Globus pallidus (tissue), 1 donor: ENCODE measurements at regions not wholly inside any gene's neighbourhood (a gene's known extent, or its start where the extent isn't known, plus 50 kb on each side); places are given as distances from the start of the nearest gene placed in this dataset.

Experiments
- DNase-seq: peaks from one replicate; pipeline ENCODE4 v3.0.0-alpha.2; 2015; ENCODE audit warnings: low spot score

DNA sequence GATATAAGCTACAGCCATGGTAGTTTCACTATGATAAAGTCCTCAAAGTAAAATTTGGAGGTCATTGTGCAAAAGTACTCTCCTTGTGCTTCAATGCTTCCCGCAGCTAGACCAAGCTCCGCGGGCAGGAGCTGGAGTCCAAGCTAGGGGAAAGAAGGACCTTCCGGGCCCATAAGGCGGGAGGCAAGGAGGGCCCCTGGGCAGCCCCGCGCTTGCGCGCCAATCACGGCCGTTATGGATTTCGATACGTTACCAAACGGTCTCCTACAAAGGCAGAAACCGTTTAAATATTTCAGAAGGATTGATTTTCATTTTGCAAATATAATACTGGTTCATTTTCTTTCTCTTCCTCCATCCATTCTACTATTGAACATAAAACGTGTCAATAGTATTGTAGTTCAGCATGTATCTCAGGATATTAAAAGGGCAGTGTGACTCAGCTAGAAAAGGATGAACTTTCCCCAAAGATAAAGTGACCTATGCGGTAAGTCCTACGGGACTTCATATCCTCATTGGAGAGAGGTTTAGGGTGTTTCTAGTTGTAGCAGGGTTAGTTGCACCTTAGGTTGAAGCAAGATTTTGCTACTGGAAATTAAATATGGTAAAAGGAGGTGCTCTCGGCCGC, 128.0 kb downstream of the KIF20B start:
- no peak for DNase-seq

DNA sequence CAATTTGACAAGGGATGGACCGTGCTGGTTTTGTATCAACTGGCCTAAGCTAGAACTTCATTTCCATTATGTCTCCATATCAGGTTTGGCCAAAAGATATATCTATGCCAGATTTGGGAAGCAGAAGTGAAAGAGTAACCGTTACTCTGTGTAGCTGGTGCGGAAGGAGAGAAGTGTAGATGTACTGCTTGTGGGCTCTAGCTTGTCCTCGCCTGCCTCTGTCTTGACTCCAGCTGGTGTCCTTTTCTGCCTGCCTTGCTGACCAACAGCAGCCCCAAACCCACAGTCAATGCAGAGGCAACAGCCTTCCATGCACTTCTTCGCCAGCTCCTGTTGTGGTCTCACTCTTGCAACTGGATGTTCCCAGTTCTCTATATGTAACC, 128.5 kb downstream of the KIF20B start:
- peak; percentile 34 for DNase-seq

DNA sequence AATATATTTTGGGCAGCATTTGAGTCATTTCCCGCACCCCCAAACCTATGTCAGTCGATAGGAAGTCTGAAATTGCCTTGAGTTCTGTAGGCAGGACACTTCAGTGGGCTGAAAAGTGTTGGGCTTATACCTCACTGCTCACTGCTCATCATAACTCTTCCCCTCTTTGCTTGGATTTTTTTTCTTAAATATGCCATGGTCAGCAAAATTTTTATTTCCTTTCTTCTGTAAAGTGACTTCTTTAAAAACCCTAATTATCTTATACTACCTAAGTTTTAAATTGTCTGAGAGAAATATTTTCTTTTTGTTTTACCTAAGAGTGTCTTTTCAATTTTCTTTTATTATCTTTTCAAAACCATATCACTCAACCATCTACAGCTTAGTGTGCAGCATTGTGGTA, 129.2 kb downstream of the KIF20B start:
- DNase-seq: no peak

DNA sequence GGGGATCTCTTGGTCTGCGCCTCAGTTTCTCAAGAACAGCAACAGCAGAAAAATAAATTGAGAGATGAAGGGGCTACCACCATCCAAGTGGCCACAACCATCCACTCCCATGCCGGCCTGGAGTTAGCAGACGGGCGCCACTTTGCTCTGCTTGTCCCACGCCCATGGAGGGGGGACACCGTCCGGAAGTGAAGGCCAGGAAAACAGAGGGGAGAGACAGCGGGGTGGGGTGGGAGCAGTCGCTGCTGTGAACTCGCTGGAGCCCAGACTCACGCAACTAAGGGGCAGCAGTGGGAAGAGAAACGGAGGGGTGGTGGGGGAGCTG, 135.4 kb downstream of the KIF20B start:
- no peak for DNase-seq

DNA sequence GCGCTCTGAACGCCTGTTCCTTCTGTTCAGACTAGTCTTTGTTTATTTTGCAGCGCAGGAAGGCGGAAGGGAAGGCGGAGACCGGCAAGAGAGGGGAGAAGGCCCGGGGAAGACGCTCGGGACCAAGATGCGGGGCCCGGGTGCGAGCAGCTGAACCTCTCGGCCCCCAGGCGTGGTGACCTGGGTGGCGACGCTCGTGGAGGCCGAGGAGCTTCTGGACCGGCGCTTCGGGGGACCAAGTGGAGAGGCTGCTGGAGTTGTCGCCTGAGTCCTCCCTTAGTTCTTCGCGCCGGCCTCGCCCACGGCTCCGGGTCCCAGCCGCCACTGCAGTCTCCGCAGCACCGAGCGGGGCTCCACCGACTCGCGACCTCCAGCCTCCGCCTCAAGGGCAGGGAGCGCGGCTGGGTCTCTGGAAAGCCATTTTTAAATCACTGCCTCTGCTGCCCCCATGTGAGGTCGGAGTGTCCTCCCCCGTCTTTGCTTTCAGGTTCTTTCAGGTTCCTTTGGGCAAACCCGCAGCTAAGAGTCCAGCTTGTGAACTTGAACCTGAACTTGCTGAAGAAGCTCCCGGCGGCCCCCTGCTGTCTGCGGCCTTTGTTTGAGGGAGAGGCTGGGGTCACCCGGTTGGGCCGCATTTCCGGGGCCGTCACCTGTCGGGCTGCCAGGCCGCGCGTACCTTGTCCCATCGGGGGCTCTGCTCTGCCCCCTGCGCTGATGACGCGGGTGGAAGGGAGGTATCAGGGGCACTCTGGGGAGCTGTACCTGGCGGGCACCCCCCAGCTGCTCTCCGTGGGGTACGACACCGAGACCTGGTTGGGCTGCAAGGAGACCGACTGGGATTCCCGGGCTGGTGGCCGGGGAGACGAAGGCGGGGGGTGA, 136.0 kb downstream of the KIF20B start:
- peak; percentile 23 for DNase-seq

DNA sequence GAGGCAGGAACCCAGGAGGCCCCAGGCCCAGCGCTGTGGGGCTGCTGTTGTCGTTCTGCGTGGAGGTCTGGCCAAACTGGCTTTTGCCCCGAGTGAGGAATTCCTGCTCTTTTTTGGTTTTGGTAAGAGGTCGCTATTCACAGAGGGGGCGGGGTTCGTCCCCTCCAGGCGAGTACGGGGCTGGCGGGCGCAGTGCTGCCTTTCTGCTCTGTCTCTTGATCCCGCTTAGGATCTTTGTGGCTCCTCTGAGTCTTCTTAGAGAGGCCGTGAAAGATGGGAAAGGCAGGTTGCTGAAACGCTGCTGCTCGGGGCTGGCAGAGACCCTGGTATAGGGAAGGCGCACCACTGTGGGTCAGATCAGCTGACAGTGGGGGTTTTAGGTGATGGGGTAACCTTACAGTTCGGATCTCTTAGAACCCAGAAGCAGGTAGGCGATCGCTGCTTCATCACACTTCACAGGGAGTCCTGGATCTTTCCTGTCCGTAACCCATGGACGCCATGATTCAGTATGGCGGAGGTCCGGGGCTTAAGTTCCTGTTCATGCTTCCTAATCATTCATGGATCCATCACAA, 136.7 kb downstream of the KIF20B start:
- DNase-seq: no peak

DNA sequence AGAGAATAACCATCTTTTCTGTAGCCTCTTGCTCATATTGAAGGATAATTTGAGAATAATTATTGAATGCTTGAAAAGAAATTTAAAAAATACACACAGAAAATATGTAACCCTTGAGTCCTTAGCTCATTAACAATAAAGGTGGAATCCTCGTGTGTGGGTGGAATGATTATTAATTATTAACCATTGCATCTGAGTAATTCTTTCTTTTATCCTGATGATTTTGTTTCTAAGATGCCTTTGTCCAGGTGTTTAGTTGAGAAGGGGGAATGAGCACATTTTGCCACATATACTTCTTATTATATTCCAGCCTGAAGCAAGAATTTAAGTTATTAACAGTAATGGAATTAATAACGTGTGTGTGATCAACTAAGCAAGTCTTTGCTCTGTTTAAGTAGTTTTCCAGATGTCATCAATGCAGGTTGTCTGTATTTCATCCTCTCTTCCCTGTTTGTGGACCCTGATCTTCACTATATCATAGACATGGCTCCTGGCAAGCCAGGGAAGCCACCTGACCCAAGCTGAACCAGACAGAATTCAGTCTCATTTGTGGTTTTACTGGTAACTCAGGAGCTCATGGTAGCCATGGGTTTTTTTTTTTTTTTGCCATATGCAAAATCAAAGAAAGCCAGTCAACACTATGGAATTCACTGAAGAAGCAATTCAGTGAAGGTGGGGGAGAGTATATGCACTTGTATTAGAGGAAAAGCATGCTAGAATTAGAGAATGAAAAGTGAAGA, 144.3 kb downstream of the KIF20B start:
- DNase-seq: no peak

DNA sequence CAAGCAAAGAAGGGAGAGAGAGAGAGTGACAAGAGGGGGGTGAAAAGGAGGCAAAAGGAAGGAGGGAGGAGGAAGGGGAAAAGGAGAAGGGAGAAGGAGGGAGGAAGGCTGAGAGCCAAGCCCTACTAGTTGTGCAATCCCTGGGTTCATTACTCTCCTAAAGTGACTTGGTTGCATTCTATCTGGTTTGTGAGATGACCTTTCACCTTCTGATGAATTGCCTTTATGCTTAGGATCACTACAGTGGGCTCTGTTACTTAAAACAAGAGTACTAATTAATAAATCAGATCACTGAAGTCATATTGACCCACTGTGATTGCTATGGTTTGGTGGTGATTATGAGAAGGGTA, 144.9 kb downstream of the KIF20B start:
- DNase-seq: no peak

DNA sequence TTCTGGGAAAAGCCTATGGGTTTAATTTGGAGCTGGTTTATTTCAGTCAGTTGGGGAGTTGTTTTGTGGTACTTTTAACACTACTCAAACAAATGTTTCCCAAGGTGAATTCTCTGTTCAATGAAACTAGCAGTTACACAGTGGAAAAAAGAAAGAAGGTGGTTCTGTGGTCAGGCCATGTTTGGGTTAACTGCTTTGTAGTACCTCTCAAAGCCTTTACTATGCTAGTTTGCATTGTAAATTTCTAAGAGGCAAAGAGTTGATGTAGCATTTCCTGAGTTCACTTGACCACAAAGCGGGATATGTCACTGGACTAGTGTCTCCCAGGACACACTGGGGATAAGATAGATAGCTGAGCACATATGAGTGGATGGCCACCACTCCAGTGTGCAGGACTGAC, 145.4 kb downstream of the KIF20B start:
- DNase-seq: no peak

DNA sequence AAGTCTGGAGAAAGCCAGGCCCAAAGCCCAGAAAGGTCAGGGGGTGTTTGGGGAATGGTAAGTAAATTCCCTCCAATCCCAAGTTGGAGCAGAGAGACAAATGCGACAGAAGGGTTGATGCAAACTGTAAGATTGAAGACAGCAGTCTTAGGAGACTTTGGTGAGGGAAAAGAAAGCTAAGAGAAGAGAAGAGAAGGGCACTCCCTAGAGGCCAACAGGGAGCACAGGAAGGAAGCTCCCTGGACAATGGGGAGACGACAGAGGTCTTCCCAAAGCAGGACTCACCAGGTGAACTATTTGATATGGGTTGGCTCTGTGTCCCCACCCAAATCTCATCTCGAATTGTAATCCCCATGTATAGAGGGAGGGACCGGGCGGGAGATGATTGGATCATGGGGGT, 151.5 kb downstream of the KIF20B start:
- no peak for DNase-seq

DNA sequence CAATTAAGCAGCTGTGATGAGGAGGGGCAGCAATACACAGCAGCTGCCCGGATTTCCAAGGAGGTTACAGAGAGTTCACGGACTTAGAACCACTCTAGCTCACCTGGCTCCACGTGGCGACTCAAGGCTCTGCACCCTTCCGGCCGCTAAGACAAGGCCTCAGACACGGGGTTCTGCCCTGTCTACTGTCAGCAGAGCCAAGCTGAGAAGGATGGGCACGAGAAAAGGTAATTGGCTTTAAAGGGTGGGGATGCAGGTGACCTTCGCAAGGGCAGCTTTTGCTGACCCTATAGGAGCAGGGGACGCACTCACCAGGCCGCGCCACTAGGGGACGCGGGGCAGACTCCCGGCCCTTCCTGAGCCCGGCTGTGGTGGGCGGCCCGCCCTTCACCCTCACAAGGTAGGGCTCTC, 152.4 kb downstream of the KIF20B start:
- DNase-seq: no peak

DNA sequence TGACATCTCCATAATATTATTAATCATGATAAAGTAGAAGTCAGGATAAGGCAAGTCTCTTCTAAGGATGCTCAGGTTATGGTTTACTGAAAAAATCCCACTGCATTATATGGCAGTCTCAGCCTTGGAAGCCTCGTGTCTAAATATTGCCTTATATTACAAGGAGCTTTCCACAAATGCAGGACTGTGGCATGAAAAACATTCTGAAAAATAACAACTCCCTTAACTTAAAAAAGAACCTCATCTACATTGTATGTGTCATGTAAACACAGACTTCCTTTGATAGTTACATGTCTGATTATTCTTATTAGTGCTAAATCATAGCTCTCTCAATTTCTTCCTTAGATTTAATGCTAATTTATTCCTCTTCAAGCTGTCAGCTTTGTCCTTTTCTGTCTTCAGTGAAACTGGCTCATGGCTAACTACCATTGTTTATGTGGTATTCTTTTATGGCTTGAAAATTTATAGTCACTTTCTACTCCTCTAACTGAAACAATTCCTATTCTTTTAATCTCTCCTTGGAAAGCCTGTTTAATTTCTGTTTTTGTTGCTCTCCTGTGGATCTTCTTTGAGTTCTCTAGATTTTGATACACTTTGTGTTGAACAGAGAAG, 156.1 kb downstream of the KIF20B start:
- no peak for DNase-seq

DNA sequence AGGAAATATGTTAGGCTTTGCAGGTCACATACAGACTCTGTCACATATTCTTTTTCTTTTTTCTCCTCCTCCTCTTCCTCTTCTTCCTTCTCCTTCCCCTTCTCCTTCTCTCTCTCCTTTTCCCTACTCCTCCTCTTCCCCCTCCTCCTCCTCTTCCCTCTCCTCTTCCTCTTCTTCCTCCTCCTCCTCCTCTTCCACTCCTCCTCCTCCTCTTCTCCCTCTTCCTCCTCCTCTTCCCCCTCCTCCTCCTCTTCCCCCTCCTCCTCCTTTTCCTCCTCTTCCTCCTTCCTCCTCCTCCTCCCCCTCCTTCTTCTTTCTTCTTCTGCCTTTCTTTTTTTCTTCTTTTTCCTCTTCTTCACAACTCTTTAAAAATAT, 159.8 kb downstream of the KIF20B start:
- no peak for DNase-seq

DNA sequence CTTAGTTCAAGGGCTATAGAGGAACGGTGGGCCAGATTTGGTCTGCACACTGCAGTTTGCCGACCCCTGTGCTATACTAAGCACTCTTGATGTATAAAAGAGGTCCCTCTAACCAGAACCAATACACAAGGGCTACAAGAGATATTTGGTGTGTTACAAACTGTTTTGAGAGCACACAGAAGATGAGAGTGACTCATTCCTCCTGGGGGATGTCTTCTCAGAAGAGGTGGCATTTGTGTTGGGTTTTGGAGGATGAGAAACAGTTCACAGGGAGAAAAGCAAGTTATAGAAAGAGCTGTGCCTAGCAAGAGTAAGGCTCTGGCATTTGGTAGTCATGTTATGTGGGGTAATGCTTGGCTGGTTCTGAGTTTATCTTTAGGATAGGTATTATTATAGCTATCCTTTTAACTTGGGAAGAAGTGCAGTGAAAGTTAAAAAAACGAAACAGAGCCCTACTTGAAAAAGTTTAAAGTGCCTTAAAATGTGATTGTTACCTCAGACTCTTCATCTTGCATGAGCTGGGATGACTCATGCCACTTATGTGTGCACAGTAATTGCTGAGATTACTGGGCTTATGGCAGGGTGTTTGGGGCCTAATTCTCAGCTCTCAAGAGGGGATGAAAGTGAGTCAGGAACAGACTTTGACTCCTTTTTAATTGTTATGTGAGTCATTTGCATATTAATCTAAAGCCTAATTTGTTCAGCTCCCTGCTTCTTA, 160.4 kb downstream of the KIF20B start:
- no peak for DNase-seq

DNA sequence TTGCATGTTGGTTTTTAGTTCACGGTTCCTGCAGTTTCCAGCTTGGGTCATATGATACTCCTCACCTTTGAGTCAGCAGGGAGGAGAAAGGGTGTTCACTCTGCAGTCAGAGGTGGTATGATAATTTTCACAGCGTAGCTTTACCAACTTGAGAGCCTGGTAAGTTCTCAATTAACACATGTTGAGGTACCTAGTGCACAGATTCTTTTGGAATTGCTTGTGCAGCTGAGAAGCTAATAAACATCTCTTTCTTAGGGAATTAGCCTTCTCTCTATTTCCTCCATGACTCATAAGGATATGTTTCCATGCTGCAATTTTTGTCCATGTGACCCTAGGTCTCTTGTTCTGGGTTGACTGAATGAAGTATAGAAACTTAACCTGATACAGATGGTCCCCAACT, 166.6 kb downstream of the KIF20B start:
- no peak for DNase-seq

DNA sequence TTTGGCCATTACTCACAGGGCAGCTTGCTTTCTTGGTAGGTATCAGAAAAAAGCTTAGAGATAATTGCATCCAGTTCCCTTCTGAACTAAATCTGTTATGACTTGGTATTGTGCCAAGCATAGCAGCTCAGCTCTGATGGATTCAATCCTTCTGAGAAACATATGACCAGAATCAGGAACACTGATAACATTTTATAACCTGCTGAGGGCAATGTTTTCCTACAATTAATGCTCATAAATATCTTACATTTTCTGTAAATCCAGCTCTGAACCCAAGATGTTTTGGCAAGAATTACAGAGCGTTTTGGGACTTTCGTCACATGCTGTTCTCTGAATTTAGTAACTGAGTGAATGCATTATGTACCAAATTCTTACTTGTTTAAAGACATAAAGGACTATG, 167.8 kb downstream of the KIF20B start:
- no peak for DNase-seq

DNA sequence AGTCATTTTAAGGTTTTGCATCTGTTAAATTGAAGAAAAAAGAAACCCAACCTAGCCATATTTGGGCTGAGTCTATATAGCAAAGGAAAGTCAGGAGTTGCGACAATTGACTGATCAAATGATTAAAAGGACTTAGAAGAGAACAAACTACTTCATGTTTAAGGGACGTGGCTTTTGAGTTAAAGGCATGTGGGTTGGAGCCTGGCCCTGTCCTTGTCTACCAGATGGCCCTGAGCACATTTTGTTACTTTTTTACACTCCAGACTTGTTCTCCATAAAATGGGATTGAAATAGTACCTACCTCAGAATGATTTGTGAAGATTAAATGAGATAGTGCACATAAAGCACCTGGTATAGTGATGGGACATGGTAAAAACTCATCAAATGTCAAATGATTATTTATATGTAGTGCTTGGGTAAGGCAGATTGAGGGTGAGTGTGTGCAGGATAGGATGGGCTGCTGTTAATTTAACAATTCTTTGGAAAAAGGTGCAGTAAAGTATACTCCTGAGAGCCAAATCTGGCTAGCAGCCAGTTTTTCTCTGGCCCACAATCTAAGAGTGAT, 168.3 kb downstream of the KIF20B start:
- no peak for DNase-seq

DNA sequence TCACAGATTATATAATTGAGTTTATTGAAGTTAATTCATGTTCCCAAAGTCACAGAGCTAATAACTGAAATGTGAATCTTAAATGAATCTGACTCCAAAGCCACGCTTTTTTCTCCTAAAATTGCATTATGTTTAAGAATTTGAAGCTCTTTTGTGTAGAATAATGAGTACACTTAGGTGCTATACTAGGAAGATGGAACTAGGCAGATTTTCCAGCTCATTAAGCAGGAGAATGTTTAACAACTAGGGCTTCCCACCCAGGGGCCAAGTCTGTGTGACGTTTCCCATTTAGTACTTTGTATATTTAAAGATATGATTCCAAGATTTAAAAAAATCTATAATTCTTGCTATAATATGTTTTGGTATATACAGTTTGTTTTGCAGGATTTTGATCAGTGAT, 169.5 kb downstream of the KIF20B start:
- no peak for DNase-seq

DNA sequence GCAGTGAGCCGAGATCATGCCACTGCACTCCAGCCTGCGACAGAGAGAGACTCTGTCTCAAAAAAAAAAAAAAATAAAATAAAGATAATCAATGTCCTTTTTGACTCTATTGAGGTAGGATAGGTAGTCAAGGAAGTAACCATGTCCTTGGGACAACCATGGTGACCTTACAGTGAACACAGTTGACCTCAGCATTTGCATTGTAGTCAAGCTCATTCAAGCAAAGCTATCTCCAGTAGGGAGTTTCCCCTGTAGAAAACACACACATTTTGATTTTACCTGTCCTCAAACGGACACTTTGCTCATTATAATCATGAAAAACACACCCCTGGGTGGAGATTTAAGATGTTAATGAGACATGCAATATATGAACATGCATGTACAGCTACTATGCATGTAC, 171.7 kb downstream of the KIF20B start:
- no peak for DNase-seq

DNA sequence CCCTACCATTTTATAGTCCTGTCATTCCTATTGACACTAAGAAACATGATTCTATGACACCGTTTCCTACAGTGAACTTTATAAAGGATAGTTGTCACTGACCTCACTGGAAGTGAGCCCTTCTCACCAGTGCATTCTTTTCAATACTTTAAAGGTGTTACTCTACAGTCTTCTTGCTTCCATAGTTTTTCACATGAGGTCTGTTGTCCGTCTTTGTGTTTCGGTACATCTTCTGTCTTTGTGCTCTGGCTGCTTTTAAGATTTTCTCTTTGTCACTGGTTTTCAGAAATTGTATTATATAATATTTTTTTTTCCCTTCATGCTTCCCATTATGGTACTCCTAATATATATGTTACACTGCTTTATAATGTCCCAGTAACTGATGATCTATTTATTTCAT, 174.2 kb downstream of the KIF20B start:
- DNase-seq: no peak

DNA sequence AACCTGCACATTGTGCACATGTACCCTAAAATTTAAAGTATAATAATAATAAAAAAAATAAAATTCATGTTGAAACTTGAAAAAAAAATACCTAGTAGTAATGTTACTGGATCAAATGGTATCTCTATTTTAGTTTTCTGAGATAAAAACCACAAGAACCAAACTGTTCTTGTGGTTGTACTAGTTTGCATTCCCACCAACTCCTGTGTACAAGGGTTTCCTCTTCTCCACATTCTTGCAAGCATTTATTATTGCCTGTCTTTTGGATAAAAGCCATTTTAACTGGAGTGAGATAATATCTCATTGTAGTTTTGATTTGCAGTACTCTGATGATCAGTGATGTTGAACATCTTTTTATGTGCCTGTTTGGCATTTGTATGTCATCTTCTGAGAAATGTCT, 177.7 kb downstream of the KIF20B start:
- DNase-seq: no peak

DNA sequence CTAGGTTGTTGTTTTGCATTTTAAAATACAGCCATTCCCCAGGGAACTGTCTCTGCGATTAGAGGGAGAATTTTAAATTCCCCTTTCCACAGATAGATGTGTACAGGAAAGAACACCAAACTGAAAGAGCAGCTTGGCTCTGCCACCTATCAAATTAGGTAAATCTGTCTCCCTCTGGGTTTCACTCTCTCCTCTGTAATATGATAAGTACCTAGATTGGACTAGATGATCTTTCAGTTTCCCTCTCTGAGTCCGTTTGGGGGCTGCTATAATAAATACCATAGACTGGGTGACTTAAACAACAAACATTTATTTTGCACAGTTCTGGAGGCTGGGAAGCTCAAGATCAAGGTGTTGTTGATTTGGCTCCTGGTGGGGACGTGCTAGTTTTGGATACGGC, 186.0 kb downstream of the KIF20B start:
- no peak for DNase-seq
